Bone marrow (tissue), 2 donors: ENCODE measurements at regions not wholly inside any gene's neighbourhood (a gene's known extent, or its start where the extent isn't known, plus 50 kb on each side); places are given as distances from the start of the nearest gene placed in this dataset.
A peak's percentile ranks its signal among the peaks of the same experiment; 100 is the strongest.

Experiments used
- DNase-seq, 2 donors: peaks; one replicate each; lab custom pipeline; 2025; lab: John Stamatoyannopoulos, UW

DNA sequence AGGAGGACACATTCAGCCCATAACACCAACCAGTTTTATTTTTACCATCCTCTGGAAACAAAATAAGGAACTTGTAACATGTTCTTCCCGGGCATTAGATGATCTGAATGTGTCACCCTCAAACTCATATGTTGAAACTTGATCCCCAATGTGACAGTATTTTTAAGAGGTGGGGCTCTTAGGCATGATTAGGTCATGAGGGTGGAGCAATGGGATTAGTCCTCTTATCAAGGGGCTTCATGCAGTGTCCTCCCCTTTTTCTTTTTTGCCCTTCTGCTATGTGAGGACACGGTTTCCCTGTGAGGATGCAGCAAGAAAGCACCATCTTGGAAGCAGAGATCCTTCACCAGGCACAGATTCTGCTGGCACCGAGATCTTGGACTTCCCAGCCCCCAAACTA is 401.5 kb upstream of the TRIB2 start:
- no peak for DNase-seq

DNA sequence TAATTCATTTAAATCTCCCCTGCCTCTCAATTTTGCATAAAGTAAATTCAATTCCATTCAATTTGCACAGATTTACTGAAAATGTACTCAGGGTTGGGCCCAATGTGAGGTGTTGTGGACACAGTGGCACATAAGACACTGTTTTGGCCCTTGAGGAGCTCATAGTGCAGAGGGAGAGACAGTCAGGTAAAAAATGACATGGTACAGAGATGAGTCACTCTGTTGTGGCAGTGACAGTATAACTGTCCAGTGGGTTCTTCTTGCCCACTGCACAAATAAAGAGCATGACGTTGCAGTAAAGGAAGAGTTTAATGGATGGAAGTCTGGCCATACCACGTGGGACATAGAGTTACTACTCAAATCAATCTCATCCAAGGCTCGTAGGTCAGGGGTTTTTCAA is 400.3 kb upstream of the TRIB2 start:
- DNase-seq, result no peak

DNA sequence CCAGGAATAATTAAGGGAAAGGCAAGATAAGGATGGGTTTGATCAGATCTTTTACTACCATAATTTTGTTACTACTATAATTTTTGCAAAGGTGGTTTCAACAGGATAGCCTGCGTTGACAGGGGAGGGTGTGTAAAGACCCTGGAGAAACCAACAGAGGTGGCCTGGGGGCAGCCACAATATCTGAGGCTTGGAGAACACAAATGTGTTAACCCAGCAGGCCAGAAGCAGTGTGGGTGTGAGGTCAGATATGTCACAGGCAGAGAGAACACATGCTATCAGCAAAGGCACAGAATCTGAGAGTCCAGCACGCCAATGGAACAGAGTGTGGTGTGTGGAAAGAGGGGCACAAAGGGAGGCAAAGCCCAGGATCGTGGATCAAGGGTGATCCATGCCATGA is 399.4 kb upstream of the TRIB2 start:
- no peak for DNase-seq

DNA sequence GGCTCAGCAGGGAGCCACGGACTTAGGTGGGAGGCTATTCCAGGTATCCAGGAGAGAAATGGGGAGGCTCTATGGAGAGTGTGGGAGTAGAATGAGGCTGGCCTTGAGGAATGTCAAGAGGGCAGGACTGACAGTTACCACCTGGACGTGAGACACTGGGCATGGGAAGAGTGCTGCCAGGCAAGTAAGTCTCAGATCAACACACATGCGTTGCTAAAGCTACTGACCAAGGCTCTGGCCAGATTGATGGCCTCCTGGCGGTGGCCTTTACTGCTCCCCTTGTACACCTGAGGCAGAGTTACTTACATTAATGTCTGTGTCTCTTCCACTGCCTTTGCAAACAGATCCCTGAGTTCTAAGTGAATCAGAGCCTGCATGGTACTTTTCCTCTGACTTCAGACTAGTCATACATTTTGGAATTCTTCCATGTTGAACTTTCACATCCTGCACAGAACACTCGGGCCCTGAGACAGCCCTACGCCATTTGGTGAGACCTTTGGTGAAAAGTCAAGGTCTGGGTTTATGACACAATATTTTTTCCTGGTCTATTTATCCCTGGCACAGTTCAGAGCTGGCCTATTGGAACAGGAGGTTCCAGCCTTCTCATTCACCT is 398.8 kb upstream of the TRIB2 start:
- no peak for DNase-seq

DNA sequence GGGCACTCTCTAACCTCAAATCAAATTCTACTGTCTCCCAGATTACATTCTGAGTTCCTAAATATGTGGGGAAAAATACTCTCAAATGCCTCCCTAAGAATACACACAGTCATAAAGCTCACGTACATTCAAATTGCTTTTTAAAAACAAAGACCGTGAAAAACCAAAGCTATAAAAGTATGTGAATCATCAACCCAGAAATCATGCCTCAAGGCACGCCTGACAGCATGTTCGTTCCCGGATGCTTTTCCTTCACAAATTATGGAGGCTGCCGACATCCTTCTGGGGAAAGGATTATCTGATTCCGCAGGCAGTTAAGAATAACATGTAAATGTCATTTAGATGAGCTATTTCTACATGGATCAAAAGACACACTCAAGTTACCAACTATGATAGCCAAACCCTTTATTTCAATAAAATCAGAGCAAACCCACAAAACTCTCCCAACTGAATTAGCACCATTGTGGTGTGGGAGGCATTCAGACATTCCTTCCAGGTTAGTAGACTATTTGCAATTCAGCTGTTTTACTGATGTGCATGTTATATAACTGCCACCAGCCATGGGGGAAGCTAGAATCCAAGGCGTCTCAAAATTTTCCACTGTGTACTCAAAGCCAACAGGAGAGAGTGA is 398.2 kb upstream of the TRIB2 start:
- DNase-seq, result no peak

DNA sequence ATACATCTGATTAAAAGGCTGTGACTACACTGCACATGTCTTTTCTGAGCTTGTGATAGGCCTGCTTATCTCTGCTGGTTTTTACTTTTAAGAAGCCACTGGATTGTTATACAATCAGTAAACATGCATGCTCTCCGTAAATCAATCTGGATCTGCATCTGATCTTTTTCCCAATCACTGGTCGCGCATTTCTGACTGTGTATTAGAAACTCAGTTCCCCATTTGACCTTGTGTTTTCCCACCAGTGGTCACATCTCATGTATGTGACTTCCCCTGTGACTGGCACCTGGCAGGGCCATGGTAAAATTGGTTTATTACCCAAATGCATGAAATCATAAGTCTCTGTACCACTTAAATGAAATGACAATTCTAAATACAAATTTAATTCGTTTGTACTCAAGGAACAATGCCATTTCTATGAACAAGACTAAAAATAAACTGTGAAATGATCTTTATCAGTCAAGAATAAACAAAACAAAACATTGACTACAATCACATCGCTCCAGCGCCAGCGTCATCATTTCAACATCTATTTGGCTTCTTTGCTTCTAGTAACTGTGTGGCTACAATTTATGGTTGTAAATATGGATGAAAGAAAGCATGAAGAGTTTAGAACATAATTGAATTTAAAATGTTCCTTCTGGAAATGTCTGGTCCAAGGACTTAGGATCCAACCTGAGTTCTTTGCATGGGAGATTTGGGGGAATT is 396.6 kb upstream of the TRIB2 start:
- no peak for DNase-seq

DNA sequence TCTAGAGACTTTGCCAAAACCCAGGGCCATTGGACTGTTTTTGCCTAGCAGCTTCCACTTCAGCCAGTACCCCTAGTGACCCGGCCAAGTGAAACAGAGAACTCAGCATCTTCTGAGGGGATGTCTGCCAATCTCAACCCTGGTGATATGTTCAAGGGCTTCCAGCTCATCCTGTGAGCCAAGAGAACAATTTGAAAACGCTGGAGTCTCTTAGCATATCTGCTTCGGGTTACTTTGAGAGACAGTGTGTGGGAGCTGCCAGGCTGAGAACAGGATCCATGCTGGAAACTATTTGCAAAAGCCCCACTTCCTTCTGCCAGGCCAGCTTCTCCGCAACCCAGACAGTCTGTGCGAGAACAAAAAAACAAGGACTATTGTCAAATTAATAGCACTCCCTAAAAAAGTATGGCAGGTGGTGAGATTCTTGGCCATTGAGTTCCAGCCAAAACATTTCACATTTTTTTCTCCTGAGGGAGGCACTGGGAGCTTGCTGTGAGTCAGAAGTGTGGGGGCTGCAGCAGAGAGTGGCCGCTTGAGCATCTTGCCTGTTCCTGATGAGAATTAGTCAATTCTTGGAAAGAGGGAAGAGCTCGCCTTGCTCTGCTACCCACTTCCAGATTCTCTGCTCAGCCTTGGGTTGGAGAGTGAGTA is 395.6 kb upstream of the TRIB2 start:
- no peak for DNase-seq

DNA sequence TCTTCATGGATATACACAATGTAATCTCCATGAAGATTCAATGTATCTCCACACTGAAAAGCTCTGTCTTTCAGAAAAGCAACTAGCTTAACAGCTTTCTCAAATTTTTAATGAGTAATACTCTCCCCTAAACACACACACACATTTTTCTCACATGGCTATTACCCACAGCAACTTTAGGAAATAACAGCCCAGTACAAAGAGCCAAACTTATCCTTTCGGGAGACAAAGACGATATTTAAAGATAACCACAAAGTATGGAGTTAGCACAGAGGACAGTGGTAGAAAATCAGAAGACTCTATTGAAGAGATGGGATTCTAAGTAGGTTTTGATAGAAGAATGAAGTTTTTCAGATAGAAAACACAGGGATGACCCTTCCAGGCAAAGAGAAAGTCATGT is 394.9 kb upstream of the TRIB2 start:
- DNase-seq, result no peak

DNA sequence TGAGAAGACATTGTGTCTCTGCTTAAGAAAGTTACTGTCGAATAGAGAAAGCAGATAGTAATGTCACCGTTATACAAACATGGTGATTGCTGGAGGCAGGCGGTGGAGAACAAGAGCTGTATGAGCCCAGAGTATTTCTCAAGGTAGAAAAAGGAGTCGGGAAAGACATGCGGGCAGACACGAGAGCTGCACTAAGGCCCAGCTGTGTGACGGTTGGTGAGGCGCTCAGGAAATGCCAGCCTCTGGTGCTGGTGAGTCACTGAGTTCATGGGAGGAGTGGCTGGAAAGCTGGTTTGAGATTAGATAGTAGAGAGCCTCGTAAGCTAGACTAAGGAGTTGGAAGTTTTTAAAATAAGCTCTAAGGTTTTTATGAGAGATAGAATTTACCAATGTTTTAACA is 390.9 kb upstream of the TRIB2 start:
- DNase-seq, result peak in 1 of 2 donors; percentile 80

DNA sequence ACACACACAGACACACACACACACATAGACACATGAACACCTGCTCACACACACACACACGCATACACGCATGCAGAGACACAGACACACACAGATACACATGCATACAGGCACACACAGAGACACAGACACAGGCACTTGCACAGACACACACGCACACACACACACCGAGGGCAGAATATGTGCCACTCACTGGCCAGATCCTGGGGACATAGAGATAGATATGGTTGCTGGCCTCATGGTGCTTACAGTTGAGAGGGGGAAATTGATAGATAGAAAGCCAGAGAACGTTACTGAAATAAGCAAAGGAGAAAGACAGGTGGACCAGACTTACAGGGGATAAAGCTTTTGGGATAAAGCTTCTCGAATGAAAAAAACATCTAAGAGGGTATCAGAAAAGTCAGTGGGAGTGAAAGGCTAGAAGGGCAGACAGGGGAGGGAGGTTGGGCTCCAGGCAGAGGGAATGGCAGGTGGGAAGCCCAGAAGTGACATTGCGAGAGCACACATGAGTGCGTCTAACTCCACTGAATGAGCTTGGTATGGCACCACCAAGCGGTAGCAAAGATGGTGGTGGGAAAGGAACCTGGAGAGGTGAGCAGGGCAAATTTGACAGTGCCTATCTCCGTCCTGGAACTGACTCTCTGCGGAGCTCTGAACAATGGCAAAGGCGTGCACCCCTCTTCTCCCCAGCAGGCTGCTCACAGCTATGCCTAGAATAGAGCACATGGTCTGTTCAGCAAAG is 390.1 kb upstream of the TRIB2 start:
- DNase-seq, result no peak

DNA sequence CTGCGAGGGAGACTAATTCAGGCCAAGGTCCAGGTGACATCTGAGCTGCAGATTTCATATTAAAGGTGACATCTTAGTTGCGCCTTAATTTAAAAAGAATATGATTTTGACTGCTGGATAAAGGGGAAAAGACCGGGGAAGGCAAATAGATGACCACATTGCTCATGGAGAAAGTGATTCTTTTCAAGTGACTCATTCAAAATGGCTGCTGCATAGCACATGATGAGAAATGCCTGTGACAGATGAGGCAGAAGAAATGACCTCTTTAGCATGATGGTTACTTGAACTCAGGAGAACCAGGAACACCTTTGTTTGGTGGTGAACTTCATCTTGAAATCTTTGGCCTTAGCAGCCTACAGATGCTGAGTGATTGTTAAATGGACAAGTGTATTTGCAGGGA is 385.8 kb upstream of the TRIB2 start:
- DNase-seq, result no peak

DNA sequence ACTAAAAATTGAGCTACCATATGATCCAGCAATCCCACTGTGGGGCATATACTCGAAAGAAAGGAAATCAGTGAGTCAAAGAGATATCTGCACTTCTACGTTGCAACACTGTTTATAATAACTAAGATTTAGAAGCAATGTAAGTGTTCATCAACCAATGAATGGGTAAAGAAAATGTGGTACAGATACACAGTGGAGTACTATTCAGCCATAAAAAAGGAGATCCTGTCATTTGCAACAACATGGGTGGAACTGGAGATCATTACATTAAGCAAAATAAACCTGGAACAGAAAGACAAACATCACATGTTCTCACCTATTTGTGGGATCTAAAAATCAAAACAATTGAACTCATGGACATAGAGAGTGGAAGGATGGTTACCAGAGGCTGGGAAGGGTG is 385.0 kb upstream of the TRIB2 start:
- no peak for DNase-seq

DNA sequence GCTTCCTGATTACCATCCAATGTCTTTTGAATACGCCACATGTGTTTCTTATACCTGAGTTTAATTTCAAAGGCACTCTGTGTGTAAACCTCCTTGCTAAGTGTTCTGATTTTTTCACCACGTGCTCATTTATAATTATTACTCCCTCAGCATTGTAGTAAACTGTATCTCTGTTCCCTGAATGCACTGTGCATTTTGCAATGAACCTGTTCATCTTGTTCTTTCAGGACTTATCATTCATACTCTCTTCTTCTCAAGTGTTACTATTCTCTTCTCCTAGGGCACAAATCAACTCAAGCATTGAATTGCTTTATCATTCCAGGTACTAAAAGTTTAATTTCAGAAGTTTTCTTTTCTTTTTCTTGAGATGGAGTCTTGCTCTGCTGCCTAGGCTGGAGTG is 383.4 kb upstream of the TRIB2 start:
- DNase-seq, result no peak

DNA sequence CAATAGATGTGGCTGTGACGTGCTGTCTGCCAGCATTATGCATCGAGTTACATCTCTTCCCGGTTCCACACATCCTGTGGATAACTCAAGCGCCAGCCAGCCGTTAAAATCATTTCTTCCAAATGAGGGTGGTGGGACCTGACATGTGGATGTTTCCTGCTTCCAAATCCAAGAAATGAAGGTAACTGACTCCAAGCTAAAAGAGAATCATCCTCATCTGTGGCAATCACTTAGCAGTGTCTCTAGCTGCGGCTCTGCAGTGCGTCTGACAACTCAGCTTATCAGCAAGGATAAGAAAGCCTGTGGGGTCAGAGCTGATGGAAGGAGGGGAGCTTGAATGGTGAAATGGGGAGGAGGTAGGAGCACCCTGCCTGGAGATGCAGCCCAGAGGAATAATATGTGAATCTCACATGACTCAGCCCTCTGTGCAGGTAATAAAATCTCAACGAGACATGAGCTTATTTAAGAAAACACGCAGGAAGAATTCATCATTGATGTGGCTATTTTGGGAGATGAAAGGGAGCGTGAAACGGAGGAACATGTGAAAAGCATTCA is 382.2 kb upstream of the TRIB2 start:
- no peak for DNase-seq

DNA sequence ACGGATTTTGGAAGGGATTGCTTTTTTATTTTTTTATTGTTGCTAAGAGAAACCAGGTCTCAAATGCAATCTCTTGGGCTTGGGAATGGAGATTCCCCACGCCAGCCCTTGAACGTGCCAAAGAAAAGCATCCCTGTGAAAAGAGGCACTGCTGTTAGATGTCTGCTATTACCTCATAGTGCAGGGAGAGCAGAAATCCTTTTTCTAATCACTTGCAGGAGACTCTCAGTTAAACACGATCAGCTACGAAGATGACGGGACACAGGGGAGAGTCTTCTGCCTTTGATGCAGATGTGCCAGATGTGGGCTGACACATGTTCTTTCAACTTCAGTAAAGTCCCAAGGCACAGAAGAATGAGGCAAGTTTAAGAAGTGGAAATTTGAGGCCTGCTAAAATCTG is 381.6 kb upstream of the TRIB2 start:
- DNase-seq, result no peak

DNA sequence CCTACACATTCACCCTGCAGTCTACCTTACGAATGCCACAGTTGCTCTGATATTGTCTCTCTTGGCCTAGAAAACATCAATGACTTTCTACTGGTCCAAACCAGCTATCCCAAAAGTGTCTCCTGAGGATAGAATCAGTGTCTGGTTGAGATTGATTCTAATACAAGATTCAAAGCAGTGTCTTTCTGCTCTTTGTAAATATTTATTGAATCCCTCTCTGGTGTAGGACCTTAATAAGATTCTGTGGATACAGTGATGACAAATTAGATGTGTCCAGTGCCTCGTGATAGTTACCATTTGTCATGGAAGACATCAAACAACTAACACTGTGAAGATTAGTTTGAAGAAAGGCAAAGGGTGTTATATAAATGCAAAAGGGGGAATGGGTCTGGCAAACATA is 380.7 kb upstream of the TRIB2 start:
- DNase-seq, result no peak

DNA sequence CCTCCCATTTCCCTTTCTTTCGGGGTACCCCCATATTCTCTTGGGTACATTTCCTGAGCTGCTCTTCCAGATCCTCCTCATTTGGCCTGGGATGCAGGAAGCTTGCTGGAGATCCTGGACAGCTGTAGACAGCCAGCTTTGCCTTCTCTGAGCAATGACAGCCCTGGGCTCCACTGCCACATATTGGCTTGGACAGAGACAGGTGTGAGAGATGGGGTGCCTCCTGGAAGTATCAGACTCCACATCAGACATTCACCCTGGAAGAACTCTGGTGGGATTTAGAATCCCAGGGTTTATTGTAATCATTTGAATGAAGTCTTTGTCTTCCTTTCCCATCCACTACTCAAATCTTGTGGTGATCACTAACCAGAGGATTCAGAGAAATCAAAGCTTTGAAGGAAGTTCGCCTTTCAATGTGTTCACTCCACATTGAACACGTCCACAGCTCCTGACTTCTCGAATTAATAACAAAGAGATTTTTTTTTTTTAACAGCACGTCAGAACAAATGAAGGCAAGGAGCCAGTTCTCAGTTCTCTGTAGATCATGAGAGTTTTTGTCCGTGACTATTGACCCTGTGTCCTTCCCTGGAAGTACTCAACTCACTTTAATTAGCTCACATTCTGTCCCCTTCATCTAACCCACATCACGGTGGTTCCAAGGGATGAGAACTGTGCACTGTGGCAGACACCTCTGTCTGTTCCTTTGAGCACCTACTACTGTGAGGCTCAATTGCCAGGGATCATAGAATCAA is 377.6 kb upstream of the TRIB2 start:
- DNase-seq, result no peak

DNA sequence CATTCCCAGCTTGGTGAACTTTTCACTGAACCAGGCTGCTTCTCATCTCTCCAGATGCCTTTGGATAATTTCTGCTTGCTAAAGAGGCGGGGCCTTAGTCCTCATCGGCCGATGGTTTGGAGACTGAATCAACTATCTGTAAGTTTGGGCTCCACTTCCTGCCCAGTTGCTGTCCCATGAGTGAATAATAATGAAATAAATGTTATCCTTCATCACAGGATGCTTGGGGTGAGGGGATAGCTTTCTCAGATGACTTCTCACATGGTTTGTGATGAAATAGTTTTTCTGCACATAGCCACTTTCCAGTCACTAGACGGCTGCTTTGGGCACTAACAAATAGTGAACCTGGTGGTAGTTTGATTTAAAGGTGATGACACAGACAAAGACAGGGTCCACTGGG is 376.6 kb upstream of the TRIB2 start:
- no peak for DNase-seq

DNA sequence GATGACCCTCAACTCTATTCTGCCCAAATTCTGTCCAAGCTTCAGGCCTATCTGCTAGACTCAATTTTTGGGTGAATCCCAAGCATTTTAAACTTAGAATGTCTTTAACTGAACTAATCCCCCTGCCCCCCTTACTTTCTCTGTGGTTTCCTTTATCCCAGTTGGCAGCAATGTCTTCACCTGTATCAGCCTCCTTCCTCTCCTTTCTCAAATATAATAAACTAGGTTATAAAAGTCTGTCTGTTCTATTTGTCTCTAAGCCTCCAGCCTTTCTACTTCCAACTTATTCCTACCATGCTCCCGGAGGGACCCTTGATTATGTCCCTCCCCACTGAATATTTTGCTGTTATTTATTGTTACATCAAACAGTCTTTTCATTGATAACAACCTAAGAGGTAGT is 375.5 kb upstream of the TRIB2 start:
- no peak for DNase-seq

DNA sequence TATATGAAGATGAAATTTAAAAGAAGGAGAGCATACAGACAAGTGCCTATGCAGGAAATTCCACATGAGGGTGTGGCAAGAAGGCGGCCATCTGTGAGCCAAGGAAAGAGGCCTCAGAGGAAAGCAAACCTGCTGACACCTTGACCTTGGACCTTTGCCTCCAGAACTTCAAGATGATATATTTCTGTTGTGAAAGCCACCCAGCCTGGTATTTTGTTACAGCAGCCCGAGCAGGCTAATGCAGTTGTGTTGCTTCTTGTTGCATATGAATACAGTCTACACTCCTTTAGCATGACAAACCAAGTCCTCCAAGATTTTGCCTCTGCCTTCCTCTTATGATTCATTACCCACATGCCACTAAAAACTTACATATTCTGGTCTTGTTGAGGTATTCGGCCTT is 374.8 kb upstream of the TRIB2 start:
- DNase-seq, result no peak

DNA sequence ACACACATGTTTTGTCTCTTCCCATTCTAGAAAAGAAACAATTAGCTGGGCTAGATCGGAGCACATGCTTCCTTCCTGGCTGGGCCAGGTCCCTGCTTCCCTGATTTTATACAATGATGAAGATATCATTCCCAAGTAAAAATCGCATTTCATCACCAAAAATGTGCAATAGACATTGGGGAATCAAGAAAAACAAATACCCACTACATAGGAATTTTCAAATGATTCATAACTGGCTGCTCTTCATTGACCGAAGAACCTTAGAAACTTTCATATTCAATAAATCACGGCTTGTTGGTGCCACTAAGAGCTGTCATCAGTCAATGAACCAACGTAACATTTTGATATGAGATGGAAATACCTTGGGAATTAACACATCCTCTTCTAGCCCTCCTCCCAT is 373.6 kb upstream of the TRIB2 start:
- DNase-seq, result no peak
